GOT3 (cell line): ENCODE measurements at regions not wholly inside any gene's neighbourhood (a gene's known extent, or its start where the extent isn't known, plus 50 kb on each side); places are given as distances from the start of the nearest gene placed in this dataset.
A peak's percentile ranks its signal among the peaks of the same experiment; 100 is the strongest.

ENCODE experiments used
- DNase-seq: peaks from one replicate; lab custom pipeline; 2025; ENCODE audit warnings: mixed read lengths; lab: John Stamatoyannopoulos, UW

- DNase-seq = no peak
Observed at GRCh38 chr3:124246376-124246775, 254.5 kb upstream of the ROPN1 start.

- no peak for DNase-seq
Observed at GRCh38 chr3:124246949-124247348, 255.0 kb upstream of the ROPN1 start.

DNA sequence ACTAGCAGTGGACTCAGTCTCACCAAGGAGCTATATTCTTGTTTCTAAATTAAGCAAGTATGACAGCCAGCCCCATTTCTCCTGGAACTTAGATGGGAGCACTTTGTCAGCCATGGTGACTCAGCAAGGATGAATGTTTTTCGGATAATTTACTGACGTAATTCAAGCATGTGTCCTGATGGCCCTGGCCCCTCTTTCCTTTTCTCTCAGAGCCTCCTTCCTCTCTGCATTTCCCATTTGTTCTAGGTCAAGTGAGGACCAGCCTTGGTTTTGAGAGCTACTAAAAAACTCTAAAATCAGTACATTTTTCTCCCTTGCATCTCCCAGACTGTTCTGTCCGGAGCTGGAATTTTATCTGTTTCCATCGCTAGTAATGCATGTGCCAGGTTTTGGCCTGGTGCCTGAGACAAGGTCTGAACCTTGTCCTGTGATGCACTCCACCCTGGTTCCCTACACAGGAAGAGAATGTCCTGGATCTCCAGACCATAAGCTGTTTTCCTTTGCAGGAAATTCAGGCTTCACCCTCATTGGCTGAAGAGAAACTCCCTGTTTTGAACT lies 256.6 kb upstream of the ROPN1 start:
- no peak for DNase-seq

- no peak for DNase-seq
Observed at GRCh38 chr3:124249038-124249437, 257.1 kb upstream of the ROPN1 start.

GRCh38 chr3:124250053-124250452 lies 258.1 kb upstream of the ROPN1 start:
- no peak for DNase-seq

- no peak for DNase-seq
Observed at GRCh38 chr3:124256156-124256555, 264.2 kb upstream of the ROPN1 start.

GRCh38 chr3:124256599-124256998 lies 264.7 kb upstream of the ROPN1 start:
- no peak for DNase-seq

GRCh38 chr3:124257336-124257864 lies 265.5 kb upstream of the ROPN1 start:
- no peak for DNase-seq

GRCh38 chr3:124258057-124258500 lies 266.2 kb upstream of the ROPN1 start:
- no peak for DNase-seq

- peak; percentile 29 for DNase-seq
Observed at GRCh38 chr3:124260206-124260915, 268.4 kb upstream of the ROPN1 start.

DNA sequence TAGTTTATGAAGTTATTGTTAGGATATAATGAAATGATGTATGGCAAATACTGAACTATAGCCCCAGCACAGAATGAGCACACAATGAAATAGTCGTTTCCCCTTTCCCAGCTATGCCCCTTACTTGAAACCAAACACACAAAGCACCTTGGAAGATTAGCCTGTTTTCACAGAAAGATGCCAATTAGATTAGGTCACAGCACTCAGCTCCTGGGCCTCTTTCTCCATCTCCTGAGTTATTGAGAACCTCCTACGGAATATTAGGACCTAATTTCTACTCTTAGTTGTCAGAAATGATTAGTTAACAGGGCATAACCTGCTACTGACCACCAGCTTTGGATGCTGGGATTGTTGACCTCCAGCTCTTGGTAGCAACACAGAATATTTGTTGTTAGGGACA lies 269.4 kb upstream of the ROPN1 start:
- DNase-seq = no peak

DNA sequence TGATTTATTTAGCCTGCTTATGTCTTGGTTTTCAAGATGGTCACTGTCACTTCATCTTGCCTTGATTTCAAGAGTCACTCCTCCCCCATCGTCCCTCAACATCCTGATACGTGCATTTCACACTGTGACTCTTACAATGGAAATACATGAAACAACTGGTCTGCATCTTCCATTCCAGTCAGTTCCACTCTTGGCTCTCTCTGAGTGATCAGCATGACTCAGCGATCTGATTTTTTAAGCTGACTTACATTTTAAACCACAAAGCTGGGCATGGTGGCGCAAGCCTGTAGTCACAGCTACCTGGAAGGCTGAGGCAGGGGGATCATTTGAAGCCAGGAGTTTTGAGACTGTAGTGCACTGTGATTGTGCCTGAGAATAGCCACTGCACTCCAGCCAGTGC lies 271.2 kb upstream of the ROPN1 start:
- no peak for DNase-seq

DNA sequence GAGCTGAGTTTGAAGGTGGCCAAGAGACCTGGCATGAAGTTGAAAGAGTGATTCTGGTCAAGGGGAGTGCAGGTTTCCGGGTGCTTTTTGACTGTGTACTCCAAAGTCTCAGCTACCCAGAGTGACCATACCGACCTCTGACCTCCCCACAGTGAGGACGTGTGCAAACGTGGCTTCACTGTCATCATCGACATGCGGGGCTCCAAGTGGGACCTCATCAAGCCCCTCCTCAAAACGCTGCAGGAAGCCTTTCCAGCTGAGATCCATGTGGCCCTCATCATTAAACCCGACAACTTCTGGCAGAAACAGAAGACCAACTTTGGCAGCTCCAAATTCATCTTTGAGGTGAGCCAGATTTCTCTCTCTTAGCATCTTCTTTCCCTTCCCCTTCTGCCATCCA lies 272.4 kb upstream of the ROPN1 start:
- no peak for DNase-seq

DNA sequence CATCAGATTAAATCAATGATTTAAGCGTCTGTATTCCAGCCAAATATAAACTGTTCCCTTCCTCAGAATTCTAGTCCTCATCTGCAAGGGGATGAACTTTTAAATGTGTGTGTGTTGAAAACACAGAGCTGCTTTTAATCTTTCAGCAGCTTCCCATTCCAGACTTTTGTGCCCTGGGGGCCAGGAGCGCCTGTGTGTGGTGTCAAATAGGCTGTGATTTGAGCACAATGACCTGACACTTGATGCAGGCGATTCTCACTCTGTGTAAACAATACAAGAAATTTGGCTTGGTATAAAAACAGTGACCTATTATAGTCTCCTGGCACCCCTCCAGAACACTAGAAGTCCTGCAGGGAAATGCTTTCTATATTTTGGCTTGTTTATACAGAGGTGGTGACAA lies 274.6 kb upstream of the ROPN1 start:
- no peak for DNase-seq

DNA sequence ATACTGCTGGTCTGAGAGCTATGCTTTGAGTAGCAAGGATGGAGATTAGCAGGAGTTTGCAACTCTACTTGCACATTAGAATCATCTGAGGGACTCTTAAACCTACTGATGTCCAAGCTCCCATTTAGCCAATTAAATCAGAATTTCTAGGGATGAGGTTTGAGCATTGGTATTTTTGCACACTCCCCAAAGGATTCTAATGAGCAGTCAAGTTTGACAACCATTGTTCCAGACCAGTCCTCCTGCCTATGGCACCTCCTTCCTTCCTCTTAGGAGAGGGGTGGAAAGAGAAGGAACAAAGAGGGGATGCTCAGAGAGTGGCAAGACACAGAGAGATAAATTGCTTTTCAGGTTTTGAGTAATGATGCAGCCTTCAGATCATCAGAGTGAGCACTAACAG lies 275.5 kb upstream of the ROPN1 start:
- no peak for DNase-seq

DNA sequence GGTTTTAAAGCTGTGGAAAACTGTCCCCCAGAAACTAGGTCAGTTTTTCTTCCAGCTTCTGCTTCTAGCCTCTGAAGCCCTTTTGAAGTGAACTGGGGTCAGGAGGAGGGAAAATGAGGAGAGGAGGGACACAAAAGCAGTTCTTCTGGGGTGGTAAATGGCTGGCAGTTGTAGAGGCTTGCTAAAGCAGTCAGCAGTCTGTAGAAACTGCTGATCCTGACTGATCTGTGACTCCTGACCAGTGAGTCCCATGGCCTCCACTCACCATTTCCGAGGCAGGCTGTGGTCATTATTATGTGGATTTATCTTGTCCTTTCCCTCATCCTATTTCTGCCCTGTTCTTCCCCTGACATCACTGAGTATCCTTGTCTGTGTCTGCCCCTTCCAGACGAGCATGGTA lies 276.4 kb upstream of the ROPN1 start:
- DNase-seq = no peak

- no peak for DNase-seq
Observed at GRCh38 chr3:124269619-124270018, 277.7 kb upstream of the ROPN1 start.

- no peak for DNase-seq
Observed at GRCh38 chr3:124272605-124273151, 280.8 kb upstream of the ROPN1 start.

DNA sequence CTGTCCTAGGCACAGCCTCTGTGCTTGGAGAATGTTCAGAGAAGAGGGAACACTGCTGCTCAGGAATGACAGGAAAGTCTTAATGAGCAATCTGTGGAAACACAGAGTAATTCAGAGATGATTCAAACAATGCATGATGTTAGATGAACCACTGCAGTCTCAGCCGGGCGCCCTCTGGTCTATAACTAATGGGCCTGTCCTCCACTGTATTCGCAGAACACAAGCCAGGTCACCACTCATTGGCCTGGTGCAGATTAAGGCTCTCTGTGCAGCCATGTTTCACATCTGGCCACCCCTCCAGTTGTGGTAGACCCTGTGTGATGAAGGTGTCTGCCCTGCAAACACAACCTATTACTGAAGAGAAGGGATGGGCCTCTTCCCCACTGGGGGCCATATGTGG lies 281.7 kb upstream of the ROPN1 start:
- DNase-seq = no peak

GRCh38 chr3:124274051-124274450 lies 282.1 kb upstream of the ROPN1 start:
- DNase-seq = no peak

- DNase-seq = no peak
Observed at GRCh38 chr3:124275412-124275811, 283.5 kb upstream of the ROPN1 start.

- no peak for DNase-seq
Observed at GRCh38 chr3:124276133-124276532, 284.2 kb upstream of the ROPN1 start.

DNA sequence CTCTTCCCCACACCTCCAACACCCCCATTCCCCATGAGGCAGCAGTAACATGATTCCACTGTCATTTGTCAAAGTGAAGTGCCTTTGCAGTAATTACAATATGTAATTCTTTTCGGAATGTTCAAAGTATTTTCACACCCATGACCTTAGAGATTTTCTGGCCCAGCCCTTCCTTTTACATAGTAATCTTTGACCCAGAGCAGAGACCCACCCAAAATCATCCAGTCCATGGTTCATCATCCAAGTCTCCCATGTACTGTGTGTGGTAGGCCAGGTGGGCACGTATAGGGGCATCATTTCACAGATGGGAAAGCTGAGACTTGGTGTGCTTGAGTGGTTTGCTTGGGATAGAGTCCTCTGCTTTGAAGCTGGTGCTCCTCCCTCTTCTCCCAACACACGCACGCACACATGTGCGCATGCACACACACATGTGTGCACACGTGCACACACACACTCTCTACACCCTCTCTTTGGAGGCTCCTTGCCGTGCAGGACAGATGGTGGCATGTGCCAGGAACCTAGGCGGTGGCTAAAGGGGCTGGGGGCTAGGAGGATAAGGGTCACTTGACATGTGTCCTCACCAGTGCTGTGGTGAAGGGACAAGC lies 284.7 kb upstream of the ROPN1 start:
- no peak for DNase-seq
